ENCODE measurements at regions not wholly inside any gene's neighbourhood (a gene's known extent, or its start where the extent isn't known, plus 50 kb on each side); places are given as distances from the start of the nearest gene placed in this dataset.
"Not testable (repeated sequence)": the region's sequence is repeated elsewhere in the genome, so short reads cannot be mapped to it uniquely, and the experiment has no call there.

DNA sequence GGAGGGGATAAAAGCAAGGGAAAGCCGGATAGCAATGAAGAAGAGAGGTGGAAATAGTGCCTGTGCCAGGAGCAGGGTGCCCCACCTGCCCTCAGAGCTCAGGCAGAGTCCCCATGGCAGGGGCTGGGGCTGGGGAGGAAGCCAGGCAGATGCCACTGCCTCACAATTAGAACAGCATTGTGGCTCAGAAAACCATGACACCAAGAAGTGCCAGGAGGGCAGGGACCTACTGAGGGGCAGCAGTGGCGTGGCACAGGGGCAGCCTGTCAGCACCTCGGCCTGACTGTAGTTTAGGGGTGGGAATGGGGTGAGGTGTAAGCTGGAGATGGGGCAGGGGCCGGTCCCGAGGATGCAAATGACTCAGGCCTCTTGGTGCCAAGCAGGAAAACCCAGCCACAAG, 532.1 kb upstream of the B3GAT1 start:
- intact Hi-C loops (cut with micrococcal nuclease; ENCODE audit: unreplicated experiment): no loop called here

DNA sequence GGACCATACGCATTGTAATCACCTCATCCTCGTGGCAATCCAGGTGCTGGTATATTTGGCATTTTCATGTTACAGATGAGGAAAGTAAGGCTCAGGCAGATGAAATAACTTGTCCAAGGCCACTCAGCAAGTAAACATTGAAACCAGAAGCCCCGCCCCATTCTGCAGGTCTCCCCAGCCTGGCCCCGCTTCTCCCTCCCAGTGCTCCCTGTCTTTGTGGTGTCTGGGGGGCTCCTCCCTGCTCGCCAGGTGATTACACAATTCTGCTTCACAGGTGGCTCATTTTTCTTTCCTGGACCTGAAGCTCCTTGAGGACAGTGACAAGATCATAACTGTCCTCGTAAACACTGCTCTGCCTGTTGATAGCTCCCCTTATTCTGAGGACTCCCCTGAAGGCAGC, 531.5 kb upstream of the B3GAT1 start:
- no peak for TF ChIP-seq EZH2 (IDR thresholded peaks at IDR 0.05; ENCODE audit: low read depth)
- TF ChIP-seq, protein P1, sequence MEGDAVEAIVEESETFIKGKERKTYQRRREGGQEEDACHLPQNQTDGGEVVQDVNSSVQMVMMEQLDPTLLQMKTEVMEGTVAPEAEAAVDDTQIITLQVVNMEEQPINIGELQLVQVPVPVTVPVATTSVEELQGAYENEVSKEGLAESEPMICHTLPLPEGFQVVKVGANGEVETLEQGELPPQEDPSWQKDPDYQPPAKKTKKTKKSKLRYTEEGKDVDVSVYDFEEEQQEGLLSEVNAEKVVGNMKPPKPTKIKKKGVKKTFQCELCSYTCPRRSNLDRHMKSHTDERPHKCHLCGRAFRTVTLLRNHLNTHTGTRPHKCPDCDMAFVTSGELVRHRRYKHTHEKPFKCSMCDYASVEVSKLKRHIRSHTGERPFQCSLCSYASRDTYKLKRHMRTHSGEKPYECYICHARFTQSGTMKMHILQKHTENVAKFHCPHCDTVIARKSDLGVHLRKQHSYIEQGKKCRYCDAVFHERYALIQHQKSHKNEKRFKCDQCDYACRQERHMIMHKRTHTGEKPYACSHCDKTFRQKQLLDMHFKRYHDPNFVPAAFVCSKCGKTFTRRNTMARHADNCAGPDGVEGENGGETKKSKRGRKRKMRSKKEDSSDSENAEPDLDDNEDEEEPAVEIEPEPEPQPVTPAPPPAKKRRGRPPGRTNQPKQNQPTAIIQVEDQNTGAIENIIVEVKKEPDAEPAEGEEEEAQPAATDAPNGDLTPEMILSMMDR (conservative IDR thresholded peaks at IDR 0.05): no peak
- Histone ChIP-seq H3K4me2 (no peak overlapping the region), H4K20me1 (ENCODE audit: insufficient read depth) (no peaks in the 10 kb centered on the region), H3F3A (ENCODE audit: insufficient read depth, low read depth) (no peaks in the 10 kb centered on the region), H3K27me3 (ENCODE audit: insufficient read depth, low read depth) (peaks cover 55% of the 10 kb centered on the region), H3K36me3 (ENCODE audit: low read depth) (no peaks in the 10 kb centered on the region), H3K9me2 (ENCODE audit: insufficient read depth) (no peaks in the 10 kb centered on the region), H3K79me2 (ENCODE audit: low read depth) (no peaks in the 10 kb centered on the region), H3K9me3 (ENCODE audit: insufficient read depth, low read depth) (no peaks in the 10 kb centered on the region), H3K4me1 (replicated peaks; ENCODE audit: insufficient read depth) (no peaks in the 10 kb centered on the region), H2AFZ (no peak overlapping the region), H3K27ac (no peak overlapping the region), H3K4me3 (no peak overlapping the region)
- DNase-seq: no peak
- BruUV-seq (replicated peaks): no TSS peak
- ChIA-PET POLR2A (ENCODE audit: unreplicated experiment) (no interaction called here), CTCF (no interaction called here)
- intact Hi-C loops (cut with micrococcal nuclease; ENCODE audit: unreplicated experiment): no loop called here

More for the DNA sequence above, 532.1 kb upstream of the B3GAT1 start:
- H3K27me3 ChIP-seq (ENCODE audit: insufficient read depth, low read depth): peaks cover 55% of the 10 kb centered on the region
- H2AFZ ChIP-seq: no peak overlapping the region
- DNase-seq: no peak
- H3K4me1 ChIP-seq (replicated peaks; ENCODE audit: insufficient read depth): no peaks in the 10 kb centered on the region
- H3K79me2 ChIP-seq (ENCODE audit: low read depth): no peaks in the 10 kb centered on the region
- H3F3A ChIP-seq (ENCODE audit: insufficient read depth, low read depth): no peaks in the 10 kb centered on the region
- no peak overlapping the region for H3K27ac ChIP-seq
- no peaks in the 10 kb centered on the region for H3K36me3 ChIP-seq (ENCODE audit: low read depth)
- CTCF ChIA-PET: no interaction called here
- H3K4me2 ChIP-seq: no peak overlapping the region
- no TSS peak for BruUV-seq (replicated peaks)
- no peak for TF ChIP-seq EZH2 (IDR thresholded peaks at IDR 0.05; ENCODE audit: low read depth)
- TF ChIP-seq, protein P1 (conservative IDR thresholded peaks at IDR 0.05): no peak
- H3K9me3 ChIP-seq (ENCODE audit: insufficient read depth, low read depth): no peaks in the 10 kb centered on the region
- H4K20me1 ChIP-seq (ENCODE audit: insufficient read depth): no peaks in the 10 kb centered on the region
- no peaks in the 10 kb centered on the region for H3K9me2 ChIP-seq (ENCODE audit: insufficient read depth)
- POLR2A ChIA-PET (ENCODE audit: unreplicated experiment): no interaction called here
- H3K4me3 ChIP-seq: no peak overlapping the region

DNA sequence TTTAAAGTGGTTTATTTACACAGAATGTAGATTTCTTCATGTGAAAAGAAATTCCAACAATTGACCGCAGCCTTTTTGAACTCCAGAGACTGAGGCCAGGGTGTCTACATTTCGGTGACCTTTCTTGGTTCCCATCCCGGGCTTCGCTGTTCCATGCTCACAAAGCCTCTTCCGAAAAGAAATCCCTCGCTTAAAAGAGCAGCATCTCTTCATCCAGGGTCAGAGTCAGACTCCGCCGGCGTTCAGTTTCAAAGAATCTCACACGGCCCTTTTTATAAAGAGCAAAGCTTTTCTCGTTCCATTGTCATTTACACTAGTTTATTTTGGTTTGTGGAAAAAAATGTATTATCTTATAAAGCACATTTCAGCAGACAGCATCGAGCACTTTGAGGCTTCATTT, 530.6 kb upstream of the B3GAT1 start:
- Histone ChIP-seq H4K20me1 (ENCODE audit: insufficient read depth) (no peaks in the 10 kb centered on the region), H3K27me3 (ENCODE audit: insufficient read depth, low read depth) (peaks cover 54% of the 10 kb centered on the region), H3K79me2 (ENCODE audit: low read depth) (no peaks in the 10 kb centered on the region), H3K9me2 (ENCODE audit: insufficient read depth) (no peaks in the 10 kb centered on the region), H3F3A (ENCODE audit: insufficient read depth, low read depth) (no peaks in the 10 kb centered on the region), H3K9me3 (ENCODE audit: insufficient read depth, low read depth) (no peaks in the 10 kb centered on the region), H3K4me3 (no peak overlapping the region), H3K4me1 (replicated peaks; ENCODE audit: insufficient read depth) (no peaks in the 10 kb centered on the region), H3K36me3 (ENCODE audit: low read depth) (no peaks in the 10 kb centered on the region), H3K4me2 (no peak overlapping the region), H2AFZ (no peak overlapping the region), H3K27ac (no peak overlapping the region)
- BruUV-seq (replicated peaks): no TSS peak
- POLR2A ChIA-PET (ENCODE audit: unreplicated experiment): no interaction called here
- CTCF ChIA-PET: no interaction called here
- no peak for DNase-seq
- intact Hi-C loops (cut with micrococcal nuclease; ENCODE audit: unreplicated experiment): no loop called here
- no peak for TF ChIP-seq EZH2 (IDR thresholded peaks at IDR 0.05; ENCODE audit: low read depth)
- TF ChIP-seq, protein P1 (conservative IDR thresholded peaks at IDR 0.05): no peak

DNA sequence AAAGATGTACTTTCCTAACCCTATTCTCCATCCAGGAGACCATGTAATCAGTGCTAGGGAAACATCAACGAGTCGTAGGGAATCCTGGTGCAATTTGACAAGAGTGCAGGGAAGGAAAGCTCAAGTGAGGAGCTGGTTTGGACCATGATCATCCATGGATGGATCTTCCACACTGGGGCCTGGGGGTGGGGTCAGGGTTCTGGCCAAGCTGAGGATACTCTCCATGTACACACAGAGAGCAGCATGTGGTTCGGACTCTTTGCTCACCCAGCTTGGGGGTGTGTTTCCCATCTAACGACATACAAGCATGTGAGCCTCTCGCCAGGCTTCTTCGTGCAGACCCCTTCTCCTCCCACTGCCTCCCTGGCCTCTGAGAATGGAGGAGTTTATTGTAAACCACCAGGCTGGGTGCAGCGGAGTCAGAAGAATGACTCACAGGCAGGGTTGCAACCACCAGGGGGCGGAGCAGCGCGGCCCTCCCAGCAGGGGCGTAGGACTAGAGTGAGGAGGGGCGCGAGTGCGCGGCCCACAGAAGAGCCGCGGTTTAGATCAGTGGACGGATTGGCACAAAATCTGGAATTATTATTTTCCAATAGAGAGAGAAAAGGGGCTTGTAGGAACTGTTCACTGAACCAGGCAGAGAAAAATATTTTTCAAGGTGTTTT, 530.0 kb upstream of the B3GAT1 start:
- H3K4me2 ChIP-seq; H2AFZ ChIP-seq; BruUV-seq (replicated peaks); H3K4me1 ChIP-seq (replicated peaks; ENCODE audit: insufficient read depth); H4K20me1 ChIP-seq (ENCODE audit: insufficient read depth); H3K36me3 ChIP-seq (ENCODE audit: low read depth); H3K27ac ChIP-seq; H3K9me2 ChIP-seq (ENCODE audit: insufficient read depth); POLR2A ChIA-PET (ENCODE audit: unreplicated experiment); DNase-seq; H3F3A ChIP-seq (ENCODE audit: insufficient read depth, low read depth); intact Hi-C loops (cut with micrococcal nuclease; ENCODE audit: unreplicated experiment); H3K79me2 ChIP-seq (ENCODE audit: low read depth); CTCF ChIA-PET; H3K9me3 ChIP-seq (ENCODE audit: insufficient read depth, low read depth); H3K4me3 ChIP-seq: not testable (repeated sequence)
- H3K27me3 ChIP-seq (ENCODE audit: insufficient read depth, low read depth): peaks cover 48% of the 10 kb centered on the region
